Stimulated activated CD4-positive, alpha-beta T cell treated with anti-CD3 and anti-CD28 coated beads, Interleukin-4, amount 100 ng/mL, for 4 hours (primary cell): ENCODE measurements at regions not wholly inside any gene's neighbourhood (a gene's known extent, or its start where the extent isn't known, plus 50 kb on each side); places are given as distances from the start of the nearest gene placed in this dataset.
"Not testable (repeated sequence)": the region's sequence is repeated elsewhere in the genome, so short reads cannot be mapped to it uniquely, and the experiment has no call there.

Source experiments
- DNase-seq, 2 experiments: peaks; one replicate each; pipeline ENCODE4 v3.0.0-alpha.2; 2020

DNA sequence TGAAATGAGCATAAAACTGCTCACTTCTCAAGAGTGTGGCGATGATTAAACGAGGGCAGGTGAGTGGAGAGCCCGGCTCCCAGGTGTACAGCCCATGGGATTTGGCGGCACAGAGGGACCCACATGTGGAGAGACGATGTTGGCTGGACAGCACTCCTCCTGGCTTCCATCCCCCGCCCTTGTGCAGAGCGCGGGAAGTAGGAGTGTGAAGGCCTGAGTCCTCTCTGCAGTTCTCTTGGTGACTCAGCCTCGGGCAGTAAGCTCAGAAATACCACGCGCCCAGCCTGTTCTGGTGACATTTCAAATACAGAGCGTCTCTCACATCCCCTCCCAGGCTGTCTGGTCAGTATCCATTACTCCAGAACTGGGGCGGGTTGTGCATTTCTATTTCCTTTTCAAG lies 94.2 kb upstream of the SRSF6 start:
- no peak for DNase-seq

DNA sequence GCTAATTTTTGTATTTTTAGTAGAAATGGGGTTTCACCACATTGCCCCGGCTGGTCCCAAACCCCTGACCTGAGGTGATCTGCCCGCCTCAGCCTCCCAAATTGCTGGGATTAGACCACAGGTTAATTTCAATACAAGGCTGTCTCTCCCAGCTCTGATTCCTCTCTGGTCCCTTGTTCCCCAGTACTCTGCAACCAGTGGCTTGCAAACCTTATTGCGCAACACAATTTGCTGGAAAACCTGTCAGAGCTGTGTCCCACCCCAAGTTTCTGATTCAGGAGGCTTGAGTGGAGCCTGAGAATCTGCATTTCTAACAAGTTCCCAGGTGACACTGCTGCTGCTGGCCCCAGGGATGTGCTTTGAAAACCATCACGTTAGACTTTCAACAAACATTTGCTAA lies 96.2 kb upstream of the SRSF6 start:
- DNase-seq: no peak

DNA sequence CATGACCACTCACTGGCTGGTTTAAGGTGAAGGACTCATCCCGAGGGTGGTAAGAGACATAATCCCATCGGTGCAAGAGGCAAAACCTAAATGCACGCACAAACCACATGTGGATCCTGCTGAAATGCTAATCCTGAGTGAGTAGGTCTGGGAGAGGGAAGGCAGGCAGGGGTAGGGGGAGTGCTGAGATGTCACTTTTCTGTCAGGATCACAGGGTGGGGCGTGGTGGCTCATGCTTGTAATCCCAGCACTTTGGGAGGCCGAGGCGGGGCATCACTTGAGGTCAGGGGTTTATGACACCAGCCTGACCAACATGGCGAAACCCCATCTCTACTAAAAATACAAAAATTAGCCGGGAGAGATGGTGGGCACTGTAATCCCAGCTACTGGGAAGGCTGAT lies 97.7 kb upstream of the SRSF6 start:
- DNase-seq: no peak

DNA sequence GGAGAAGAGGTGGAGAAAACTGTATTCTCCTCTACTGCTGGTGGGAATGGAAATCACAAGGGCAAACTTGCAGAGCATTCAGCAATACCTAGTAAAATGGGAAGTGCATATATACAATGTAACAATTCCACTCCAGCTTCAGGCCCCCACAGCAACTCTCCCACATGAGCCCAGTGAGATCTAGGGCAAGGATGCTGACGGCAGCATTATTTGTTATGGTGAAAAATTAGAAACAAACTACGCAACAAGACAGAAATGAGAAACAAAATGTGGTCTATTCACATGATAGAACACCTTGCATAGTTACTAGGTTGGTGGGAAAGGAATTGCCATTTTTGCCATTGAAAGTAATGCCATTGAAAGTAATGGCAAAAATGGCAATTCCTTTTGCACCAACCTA lies 98.9 kb upstream of the SRSF6 start:
- DNase-seq: no peak

DNA sequence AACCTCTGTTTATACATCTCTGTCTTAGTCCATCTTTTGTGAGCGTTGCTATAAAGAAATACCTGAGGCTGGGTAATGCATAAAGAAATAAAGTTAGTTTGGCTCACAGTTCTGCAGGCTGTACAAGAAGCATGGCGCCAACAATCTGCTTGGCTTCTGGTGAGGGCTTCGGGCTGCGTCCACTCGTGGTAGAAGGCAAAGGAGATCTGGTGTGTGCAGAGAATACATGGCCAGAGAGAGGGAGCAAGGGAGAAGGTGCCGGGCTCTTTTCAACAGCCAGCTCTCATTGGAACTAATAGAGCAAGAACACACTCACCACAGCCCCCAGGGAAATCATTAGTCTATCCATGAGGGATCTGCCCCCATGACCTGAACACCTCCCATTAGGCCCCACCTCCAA lies 100.3 kb upstream of the SRSF6 start:
- DNase-seq: no peak

DNA sequence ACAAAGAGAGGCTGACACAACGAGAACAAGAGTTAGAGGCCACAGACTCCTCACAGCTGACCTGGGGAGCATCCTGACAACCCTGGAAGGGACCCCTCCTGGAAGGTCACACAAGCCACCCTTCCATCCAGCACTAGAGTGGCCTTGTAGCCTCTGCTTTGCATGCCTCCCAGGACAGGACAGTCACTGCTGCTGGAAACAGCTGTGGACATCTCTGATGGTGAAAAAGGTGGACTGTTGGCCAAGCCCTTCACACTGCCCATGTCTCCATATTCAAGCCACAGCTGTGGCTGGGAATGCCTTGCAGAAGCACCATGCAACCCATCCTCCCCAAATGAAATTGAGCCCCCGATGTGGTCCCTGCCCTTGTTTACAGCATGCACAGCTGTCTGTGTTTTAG lies 102.1 kb upstream of the SRSF6 start:
- no peak for DNase-seq

DNA sequence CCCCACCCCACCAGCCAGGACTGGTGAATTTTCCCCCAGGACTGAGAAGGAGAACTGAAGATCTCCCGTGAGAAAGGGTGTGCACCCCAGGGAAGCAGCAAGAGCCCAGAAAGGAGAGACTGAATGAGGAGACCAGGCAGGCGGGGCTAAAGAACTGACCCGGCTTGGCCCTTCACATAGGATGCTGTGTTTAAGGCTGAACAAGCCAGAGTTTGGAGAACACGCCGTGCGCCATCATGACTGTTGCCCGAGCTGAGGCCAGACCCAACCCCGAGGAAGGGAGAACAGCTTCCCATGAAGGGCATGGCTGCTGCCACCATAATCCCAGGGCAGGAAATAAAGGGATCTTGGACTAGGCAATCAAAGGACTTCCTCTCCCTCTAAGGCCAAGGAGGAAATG lies 104.7 kb upstream of the SRSF6 start:
- no peak for DNase-seq

DNA sequence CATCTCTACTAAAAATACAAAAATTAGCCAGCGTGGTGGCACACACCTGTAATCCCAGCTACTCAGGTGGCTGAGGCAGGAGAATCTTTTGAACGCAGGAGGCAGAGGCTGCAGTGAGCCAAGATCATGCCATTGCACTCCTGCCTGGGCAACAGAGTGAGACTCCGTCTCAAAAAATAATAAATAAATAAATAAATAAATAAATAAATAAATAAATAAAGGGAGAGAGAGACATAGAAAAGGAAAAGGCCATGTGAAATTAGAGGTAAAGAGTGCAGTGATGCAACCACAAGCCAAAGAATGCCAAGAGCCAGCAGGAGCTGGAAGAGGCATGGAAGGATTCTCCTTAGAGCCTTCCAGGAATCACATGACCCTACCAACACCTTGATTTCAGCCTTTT lies 107.0 kb upstream of the SRSF6 start:
- not testable (repeated sequence) for DNase-seq

DNA sequence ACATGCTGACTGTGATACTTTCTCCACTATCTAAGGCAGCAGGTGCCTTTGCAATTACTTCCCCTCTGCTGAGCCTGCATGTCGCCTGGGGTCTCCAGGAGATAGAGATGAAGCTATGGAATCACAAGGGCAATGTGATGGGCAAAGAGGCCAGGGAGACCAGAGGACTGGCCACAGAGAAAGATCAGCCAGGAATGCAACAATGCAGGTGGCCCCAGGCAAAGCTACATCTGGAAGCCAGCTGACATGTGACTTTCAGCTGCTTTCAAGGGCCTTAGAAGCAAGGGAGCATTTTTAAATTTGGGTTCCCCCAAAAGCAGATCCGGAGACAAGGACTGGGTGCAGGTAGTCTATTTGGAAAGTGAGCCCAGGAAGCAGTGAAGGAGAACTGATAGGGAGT lies 107.9 kb upstream of the SRSF6 start:
- no peak for DNase-seq

DNA sequence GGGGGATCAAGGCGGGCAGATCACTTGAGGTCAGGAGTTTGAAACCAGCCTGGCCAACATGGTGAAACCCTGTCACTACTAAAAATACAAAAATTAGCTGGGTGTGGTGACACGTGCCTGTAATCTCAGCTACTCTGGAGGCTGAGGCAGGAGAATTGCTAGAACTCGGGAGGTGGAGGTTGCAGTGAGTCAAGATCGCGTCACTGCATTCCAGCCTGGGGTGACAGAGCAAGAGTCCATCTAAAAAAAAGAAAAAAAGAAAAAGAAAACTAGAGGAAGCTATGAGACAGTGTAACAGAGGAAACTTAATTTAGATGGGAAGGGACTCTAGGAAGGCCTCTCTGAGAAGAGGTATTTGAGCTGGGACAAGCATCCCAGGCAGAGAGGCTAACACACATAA lies 109.9 kb upstream of the SRSF6 start:
- not testable (repeated sequence) for DNase-seq

DNA sequence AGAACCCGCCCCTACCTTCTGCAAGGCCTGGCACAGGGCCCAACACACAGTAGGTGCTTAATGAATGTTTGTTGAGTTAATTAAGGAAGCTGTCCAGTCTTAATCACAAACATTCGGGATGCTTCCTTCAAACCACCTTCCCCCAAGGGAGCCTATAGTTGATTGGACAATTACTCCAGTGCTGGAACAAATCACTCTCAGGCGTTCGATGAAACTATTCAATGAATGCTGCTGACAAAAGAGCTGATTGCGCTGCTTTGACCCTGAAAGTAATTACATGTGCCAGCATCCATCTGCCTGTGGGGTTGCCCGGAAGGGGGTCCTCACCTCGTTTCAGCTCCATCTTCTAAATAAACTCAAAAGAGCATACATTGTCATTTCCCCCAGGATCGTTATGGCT lies 112.0 kb upstream of the SRSF6 start:
- DNase-seq: no peak

DNA sequence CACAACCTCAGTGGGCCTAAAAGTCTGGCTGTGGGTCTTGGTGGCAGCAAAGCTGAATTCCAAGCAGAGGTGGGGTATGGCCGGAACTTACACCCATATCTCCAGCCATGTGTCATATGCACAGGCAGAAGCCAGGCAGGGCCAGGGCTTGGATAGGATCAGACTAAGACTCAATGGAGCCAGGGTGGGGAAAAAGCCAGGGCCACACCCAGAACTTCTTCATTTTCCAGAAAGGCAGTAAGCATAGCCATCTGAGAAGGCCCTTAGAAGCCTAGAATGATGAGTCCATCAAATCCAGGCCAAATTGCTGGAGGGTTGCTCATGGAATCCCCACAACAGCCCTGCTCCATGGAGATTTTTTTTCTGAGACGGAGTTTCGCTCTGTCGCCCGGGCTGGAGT lies 116.2 kb upstream of the SRSF6 start:
- DNase-seq: no peak

DNA sequence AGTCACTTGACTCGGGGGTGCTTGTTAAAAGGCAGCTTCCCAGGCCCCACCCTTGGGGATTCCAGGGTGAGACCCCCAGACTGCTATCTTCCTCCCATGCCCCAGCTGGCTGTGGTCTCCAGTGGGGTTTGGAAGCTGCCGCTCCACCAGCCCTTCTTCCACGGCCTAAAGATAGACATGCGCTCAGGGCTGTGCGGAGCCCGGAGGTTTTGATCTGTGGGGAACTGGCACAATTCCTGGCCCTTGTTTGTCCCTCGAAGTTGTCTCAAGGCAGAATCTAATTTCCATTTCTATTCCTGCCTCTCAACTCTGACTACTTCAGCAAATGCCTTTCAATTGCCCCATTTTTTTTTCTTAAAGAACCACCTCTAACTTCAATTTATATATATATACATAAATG lies 120.7 kb upstream of the SRSF6 start:
- DNase-seq: no peak

DNA sequence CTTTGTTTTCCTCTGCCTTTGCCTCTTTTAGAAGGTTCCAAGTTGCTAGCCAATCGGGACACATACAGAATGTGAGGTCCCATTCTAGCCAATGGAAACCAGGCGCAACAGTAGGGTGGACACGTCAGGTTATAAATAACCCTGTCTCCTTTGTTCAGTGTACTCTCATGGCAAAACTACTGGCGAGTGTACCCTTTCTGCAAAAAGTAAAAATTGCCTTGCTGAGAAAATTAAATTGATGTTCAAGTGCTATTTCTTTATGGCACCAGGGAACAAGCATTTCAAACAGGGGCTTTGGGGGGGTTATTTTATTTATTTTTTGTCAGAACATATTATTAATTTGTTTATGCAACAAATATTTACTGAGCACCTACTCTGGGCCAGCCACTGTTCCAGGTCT lies 123.6 kb upstream of the SRSF6 start:
- DNase-seq: no peak

DNA sequence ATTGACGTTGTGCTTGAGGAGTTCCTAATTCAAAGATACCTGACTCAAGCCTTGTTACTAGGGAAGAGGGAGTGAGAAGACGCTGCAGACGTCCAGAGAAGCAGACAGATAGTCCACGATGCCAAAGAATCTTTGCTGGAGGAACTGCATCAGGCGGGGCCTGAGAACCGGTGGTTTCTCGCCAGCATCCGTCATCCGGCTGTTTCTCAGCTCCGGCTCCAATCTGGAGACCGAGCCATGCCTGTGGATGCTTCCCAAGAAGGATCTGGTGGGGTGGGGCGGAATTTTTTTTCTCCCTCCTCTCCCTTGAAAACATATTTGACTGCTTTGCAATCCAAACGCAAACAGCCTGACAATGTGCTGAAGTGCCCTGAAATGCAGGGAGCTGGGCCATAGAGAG lies 125.8 kb upstream of the SRSF6 start:
- DNase-seq: no peak

DNA sequence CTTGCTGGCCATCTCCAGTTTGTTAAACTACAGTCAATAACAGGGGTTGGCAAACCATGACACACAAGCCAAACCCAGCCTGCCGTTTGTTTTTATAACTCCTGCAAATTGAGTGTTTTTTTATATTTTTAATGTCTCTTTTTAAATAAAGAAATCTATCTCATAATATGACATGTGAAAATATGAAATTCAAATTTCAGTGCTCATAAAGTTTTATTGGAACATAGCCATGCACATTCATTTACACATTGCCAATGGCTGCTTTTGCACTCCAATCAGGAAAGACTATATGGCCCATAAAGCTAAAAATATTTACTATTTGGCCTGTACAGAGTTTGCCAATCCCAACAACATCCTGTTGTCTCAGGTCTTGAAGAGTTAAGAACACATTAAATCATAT lies 129.0 kb upstream of the SRSF6 start:
- DNase-seq: no peak

DNA sequence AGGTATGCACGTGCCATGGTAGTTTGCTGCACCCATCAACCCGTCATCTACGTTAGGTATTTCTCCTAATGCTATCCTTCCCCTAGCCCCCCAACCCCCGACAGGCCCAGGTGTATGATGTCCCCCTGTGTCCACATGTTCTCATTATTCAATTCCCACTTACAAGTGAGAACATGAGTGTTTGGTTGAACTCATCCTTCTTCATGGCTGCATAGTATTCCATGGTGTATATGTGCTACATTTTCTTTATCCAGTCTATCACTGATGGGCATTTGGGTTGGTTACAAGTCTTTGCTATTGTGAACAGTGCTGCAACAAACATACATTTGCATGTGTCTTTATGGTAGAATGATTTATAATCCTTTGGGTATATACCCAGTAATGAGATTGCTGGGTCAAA lies 130.5 kb upstream of the SRSF6 start:
- not testable (repeated sequence) for DNase-seq

DNA sequence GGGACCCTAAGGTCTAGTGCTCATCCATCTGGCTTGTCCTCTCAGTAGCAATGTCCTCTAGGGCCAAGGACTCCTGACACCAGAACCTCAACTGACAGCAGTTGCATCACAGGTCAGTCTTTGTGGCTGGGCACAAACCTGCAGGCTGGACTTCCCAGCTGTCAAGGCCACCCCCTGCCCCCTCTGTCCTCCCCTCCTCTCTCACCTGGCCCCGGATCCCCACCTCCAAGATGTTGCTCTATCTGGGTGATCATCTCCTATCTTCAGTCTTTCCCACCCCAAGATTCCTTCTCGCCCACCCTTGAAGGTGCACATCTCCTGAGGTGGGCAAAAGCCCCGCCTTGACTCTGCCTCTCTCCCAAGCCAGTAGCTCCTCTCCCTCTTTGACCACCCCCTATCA lies 131.8 kb upstream of the SRSF6 start:
- DNase-seq: no peak

DNA sequence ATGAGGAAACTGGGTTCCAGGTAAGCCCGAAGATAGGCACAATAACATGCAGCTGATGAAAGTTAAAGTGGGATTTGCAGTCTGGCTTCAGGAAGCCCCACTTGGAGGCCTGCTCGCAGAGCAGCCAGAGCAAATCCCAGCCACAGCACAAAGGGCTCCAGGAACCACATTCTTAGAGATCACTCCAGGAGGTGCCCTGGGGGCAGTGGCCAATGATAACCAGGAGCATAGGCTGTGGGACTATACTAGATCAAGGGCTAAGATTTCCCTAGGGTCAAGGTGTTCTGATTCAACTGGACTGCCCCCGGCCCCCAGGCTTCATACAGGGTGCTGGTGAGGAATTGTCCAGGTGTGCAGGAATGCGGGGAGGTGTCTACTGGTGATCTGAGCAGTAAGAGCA lies 133.9 kb upstream of the PTPRT start:
- no peak for DNase-seq

DNA sequence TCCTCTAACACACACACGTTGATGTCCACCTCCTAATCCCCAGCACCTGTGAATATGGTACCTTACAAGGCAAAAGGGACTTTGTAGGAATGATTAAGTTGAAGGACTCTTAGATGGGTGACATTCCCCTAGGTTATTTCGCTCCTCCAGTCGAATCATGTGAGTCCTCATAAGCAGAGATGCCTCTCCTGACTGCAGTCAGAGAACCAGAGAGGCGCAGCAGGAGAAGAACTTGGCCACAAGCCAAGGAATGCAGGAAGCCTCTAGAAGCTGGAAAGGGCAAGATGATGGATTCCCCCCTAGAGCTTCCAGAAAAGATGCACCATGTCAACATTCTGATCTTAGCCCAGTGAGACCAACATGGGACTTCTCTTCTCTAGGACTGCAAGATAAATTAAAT lies 133.1 kb upstream of the PTPRT start:
- no peak for DNase-seq

DNA sequence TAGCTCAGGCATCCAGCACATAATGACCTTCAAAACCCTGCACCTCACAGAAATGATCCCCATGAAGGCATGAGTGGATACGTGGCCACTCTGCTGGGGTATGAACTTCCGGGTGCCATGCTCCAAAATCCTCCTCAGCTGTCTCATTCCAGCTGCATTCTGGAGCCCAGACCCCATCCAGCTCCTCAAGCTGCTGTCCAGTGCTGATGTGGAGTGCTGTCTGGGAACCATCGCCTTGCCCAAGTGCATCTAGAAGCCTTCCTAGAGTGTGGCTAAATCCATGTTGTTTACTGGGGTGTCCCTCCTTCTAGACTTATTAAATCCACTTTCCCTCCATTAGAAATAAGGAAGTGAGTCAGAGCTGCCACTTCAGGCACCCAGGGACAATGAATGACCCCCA lies 130.8 kb upstream of the PTPRT start:
- no peak for DNase-seq

DNA sequence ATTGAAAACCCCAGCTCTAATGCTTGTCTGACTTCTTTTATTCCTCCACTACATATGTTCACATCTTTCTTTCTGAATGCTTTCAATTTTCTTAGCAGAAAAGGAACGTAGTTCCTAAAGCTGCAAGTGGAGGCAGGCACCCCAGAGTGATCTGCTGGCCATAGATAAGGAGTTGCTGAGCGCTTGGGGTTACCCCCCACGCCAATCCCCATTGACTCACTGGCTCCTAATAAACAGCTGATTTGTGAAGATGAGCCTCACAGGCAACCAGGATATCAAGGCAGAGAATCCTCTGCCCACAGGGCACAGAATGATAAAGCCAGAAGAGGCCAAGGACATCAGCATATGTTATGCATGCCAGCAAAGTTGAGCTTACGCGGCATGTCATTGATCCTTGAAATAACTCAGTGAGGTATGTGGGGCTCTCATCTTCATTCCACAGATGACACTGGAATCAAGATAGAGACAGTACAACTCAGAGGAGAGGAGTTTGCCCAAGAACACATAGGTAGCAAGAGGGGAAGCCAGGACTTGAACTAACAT lies 129.1 kb upstream of the PTPRT start:
- DNase-seq: no peak

DNA sequence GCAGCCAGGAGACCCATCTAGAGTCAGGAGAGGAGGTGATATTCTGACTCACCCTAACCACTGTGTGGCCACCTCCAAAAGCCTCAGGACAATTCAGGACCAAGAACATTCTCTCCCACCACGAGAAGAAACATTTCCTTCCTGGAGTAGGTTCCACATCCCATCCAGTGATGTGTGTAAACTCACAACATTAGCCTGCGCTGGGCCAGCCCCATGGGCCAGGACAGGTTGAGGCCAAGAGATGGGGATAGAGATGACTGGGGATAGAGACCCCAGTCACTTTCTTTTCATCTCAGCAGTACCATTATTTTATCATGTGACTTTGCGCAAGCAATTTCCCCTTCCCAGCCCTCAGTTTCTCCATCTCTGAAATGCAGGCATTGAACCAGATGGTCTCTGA lies 126.6 kb upstream of the PTPRT start:
- no peak for DNase-seq

DNA sequence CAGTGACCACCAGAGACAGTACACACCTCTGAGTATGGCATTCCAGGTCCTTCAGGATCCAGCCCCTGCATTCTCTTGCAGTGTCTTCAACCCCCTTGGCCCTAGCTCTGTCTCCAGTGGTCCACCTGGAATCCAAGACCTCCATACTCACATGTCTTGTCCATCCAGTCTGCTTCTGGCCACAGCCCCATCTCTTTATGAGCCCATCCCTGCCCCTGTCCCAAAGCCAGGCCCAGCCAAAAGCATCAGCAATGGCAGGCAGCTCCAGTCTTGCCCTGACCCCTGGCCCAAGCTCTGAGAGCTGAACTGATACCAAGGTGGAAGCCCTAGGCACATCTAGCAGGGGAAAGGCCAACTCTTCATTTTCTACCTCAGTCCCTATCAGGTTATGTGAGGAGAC lies 119.6 kb upstream of the PTPRT start:
- no peak for DNase-seq

DNA sequence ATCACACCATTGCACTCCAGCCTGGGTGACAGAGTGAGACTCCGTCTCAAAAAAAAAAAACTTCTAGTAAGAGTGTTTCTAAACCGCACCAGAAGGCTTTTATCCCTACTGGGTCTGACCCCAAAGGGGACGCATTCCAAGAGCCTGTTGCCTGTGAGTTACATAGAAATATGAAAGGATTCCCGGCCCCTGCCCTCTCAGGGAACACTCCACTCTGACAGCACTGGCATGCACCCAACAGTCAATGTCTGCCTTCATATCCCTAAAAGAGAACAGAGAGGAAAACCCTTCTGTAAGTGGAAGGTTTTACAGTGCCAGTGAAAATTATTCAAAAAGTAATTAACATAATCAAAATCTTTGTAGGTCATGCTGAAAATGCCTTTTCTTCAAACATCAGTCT lies 117.1 kb upstream of the PTPRT start:
- no peak for DNase-seq

DNA sequence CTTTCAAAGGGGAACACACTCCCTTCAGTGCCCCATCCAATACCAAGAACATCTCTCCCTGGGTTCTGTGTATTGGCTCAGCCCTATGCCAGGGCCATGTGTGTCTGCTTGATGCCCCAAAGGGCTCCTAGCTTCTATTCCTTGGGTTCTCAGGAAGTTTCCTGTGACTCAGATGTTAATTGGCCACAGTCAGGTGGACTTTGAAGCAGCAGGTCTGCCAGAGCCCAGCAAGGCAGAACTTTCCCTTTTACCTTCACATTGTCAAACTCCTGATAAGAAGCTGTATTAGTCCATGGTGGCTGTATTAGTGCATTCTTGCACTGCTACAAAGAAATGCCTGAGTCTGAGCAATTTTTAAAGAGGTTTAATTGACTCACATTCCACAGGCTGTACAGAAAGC lies 116.0 kb upstream of the PTPRT start:
- DNase-seq: no peak
